Ovary (tissue), 3 donors: ENCODE measurements at regions not wholly inside any gene's neighbourhood (a gene's known extent, or its start where the extent isn't known, plus 50 kb on each side); places are given as distances from the start of the nearest gene placed in this dataset.

ENCODE experiments used
- CTCF ChIP-seq, 3 donors: fragments of 450-650 bp in 2 of 3; fragments of 200-600 bp in 1 of 3; IDR thresholded peaks; one replicate each; pipeline versions ENCODE4 v1.5.1 to v1.8.0; 2016 to 2022; ENCODE audit warnings: antibody characterized with exemption in 3 of 3, mild to moderate bottlenecking in 1 of 3
- EP300 ChIP-seq: sonication (generic); formaldehyde crosslinking; IDR thresholded peaks from one replicate; pipeline ENCODE4 v1.6.1; 2017; ENCODE audit warnings: antibody characterized with exemption
- donor health status: DM: no; HTN: no; CAD: no.

GRCh38 chr14:61185534-61185933 lies 95.6 kb downstream of the TMEM30B start:
- no peak for TF ChIP-seq CTCF (IDR thresholded peaks at IDR 0.05)
- no peak for TF ChIP-seq EP300
